HG03064 (cell line): ENCODE measurements at regions not wholly inside any gene's neighbourhood (a gene's known extent, or its start where the extent isn't known, plus 50 kb on each side); places are given as distances from the start of the nearest gene placed in this dataset.

ENCODE experiments used
- ATAC-seq: cut with Tn5 transposase; IDR thresholded peaks from one replicate; pipeline ENCODE4 v1.9.1; 2021; ENCODE audit warnings: low read depth; ENCODE audit not compliant: unreplicated experiment

DNA sequence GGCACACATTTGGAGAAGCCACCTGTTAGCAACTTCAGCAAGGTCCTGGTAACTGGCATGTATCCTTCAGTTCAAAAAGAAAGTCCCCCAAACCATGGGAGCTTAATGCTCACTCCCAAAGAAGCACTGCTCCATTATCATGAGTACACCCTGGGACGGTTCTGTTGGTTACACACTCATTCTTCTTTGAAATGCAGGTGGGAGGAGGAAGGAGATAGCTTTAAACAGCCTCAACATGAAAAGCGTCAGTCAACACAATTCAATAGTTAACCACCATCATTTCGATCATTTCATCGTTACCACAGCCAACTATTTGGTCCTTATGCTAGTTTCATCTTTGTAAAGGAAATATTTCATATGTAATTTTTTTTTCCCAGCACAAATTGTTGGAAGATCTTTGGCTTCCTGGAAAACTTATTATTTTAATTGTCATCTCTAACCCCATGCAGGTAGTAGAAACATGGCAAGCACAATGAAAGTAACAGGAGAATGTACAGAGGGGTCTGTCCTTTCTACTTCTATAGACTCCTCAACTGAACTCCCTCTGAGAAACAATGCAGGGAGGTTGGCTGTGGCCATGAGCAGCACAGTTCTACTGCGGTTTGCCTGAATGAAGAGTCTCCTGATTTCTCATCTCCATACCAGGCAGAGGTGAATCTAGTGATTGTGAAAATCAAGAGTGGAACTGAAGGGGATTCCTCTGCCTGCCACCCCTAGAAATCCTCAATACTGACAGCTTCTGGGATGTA lies 196.4 kb upstream of the FOXN3 start:
- ATAC-seq = no peak

DNA sequence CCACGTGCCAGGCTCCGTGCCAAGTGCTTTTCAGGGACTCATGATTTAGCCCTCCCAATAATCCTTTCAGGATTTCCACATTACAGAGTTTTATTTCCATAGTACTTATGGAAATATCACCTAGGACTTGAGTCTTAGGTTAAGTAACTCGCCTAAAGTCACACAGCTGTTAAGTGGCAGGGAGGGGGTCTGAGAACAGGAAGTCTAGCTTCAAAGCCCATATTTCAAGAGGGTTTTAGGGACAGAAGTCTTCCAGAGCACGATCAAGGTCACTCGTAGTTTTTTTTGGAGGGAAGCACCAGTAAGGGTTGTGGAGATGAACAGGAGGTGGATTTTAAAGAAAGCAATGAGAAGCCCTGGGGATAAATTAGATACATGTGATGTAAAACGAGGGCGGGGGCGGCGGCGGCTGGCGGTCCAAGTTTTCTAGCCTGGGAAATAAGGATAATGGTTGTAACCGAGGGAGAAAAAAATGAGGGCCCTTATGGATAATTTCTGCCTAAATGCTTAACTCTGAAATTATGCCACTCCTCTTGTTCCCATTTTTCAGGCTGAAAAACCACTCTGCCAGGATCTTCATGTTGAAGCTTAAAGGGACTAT lies 192.6 kb upstream of the FOXN3 start:
- no peak for ATAC-seq

GRCh38 chr14:89607453-89607852 lies 190.4 kb upstream of the FOXN3 start:
- no peak for ATAC-seq

DNA sequence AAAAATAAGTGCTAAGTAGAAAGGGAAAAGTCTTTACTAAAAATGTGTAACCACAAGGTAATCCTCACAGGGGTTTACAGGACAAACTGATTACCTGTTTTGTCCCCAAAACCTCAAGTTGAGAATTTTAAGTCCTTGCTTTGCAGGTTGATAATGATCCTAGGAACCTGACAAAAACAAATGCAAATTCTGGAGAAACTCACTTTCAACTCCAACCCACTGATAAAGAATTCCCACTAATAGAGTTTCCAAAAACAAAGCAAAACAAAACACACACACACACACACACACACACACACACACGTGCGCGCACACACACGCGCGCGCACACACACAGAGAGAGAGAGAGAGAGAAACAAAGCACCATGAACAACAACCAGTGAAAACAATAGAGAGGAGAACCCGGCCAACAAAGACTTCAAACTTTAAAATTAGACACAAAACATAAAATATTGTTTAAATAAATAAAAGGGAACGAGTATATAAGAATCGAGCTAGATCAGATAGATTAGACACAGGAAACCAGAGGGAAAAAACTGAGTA lies 187.0 kb upstream of the FOXN3 start:
- ATAC-seq = no peak

DNA sequence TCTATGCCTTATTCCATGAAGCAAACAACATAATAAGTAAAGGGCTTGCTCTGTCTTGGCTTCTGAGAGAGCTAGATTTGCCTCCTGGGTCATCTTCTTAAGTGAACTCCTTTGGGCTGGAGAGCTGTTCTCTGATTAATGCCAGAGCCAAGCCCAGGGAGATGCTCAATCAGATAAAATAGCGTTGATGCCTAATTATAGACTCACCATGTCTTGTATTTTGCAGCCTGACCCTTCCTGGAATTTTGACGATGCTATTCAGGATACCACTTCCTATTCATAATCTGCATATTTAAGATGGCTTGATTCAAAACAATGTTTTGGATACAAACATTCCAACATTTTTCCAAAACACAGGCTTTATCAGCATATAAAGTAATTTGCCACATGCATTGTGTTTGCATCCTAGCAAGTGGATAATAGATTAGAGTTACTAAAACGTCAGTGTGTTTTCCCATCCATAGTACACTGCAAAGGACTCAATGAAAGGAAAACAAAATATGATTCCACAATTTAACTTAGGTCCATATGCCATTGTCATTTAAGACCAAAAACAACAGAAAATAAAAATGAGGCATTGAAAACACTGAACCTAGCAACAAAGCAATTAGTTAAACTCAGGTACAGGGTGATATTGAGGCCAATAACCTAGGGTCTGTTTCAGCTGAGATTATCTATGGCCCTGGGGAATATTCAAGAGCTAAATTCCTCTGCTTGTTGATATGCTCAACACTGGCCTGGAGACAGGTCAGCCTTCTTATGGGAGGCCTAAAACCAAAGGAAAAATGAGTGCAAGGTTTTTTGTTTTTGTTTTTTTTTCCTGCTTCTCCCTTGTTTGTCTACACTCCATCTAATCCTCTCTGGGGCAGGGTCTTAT lies 184.2 kb upstream of the FOXN3 start:
- no peak for ATAC-seq

DNA sequence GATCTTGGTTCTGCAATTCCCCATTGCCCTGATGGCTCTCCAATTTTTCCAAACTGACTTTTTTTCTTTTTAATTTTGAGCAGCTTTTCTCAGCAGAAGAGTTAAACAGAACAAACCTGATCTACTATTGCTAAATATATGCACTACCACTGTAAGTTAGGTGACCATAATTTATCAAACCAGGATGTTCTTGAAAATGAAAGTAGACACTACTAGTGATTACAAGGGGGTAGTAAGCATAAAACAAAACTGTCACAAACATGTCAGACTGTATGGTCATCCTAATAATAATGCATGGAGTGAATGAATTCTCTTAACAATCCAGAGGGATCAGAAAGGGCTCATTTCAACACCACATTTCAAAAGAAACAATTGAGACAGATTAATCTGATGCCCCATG lies 183.0 kb upstream of the FOXN3 start:
- ATAC-seq = no peak

DNA sequence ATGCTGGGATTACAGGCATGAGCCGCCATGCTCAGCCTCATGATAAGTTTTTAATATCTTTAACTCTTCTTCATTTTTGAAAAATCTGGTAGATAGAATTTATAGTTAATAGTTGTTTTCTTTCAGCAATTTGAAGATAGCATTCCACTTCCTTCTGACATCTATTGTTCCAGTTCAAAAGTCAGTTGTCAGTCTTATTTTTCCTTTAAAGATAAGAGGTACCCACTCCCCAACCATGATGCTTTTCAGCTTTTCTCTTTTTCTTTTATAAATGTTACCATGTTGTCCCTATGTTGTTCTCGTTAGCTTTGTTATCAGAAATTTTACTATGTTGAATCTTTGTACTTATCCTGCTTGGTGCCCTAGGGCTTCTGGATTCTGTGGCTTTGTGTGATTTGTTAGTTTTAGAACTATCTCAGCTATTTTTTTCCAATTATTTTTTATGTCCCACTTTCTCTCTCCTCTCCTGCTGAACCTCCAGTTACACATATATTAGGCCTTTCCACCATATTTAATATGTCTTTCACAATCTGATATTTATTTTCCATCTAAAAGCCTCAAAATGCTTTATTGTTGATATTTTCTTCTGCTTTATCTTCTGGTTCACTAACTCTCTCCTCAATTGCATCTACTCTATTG lies 181.6 kb upstream of the FOXN3 start:
- ATAC-seq = no peak

DNA sequence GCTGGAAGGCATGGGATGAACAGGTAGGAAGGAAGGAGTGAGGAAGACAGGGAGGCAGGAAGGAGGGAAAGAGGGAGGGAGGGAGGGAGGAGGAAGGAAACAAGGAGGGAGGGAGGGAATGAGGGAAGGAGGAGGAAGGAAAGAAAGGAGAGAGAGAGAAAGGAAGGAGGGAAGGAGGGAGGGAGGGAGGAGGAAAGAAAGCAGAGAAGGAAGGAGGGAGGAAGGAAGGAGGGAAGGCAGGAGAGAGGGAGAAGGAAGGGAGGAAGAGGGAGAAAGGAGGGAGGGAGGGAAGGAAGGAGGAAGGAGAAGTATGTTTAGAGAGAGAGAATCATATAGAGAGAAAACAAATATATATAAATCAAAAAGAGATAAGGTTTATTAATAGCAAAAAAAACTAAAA lies 175.9 kb upstream of the FOXN3 start:
- ATAC-seq = no peak

GRCh38 chr14:89589400-89590118 lies 172.5 kb upstream of the FOXN3 start:
- ATAC-seq = no peak

DNA sequence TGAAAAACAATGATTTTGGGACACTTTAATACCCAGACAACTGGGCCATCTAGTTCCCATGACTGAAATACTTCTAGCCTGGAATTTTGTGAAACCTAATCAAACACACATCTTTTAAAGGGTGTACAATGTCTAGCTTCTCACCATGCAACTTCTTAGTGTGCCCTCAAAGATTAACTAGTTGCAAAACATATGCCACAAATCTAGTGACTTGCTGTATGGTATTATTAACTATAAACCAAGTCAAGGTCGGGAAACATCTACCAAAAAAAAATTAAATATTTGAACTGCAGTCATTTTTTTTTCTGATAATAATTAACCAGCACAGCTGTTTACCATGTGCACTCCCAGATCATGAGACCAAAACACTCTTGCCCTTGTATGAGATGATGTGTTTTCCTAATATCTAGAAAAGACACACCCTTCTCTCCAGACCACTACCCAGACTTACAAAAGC lies 171.8 kb upstream of the FOXN3 start:
- ATAC-seq = no peak

DNA sequence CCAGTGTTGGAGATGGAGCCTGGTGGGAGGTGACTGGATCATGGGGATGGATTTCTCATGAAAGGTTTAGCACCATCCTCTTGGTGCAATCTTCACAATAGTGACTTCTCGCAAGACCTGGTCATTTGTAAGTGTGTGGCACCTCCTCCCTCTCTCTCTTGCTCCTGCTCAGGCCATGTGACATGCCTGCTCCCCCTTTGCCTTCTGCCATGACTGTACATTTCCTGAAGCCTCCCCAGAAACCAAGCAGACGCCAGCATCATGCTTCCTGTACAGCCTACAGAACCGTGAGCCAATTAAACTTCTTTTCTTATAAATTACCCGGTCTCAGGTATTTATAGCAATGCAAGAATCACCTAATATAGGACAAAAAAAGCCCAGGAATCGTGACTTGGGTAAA lies 171.0 kb upstream of the FOXN3 start:
- ATAC-seq = no peak

DNA sequence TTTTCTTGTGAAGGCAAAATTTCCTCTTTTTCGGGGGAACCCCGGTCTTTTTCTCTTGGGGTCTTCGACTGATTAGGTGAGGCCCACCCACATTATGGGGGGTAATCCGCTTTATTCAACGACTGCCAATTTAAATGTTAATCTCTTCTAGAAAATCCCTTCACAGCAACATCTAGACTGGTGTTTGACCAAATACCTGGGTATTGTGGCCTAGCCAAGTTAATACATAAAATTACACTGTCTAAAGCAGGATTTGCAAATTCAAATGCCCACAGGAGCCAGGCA lies 170.0 kb upstream of the FOXN3 start:
- no peak for ATAC-seq

- ATAC-seq = no peak
Observed at GRCh38 chr14:89586258-89587135, 169.5 kb upstream of the FOXN3 start.

- ATAC-seq = no peak
Observed at GRCh38 chr14:89578156-89578555, 161.1 kb upstream of the FOXN3 start.

DNA sequence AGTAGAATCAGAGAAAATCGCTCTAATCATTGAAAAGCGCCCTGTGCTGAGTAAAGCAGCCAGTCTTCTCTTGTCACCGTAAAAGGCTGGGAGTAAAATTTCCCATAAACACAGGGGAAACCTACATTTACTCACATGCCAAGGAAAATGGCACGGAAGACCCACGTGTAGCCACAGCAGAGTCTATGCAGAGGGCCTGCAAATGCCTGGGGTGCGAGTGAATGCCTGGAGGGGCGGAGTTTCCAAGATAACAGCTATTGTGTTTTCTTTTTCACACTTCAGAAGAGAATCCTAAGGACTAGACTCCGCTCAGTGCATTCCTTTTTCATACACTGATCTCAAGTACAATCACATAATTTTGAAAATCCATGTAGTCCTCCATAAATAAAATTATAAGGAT lies 159.9 kb upstream of the FOXN3 start:
- no peak for ATAC-seq

GRCh38 chr14:89576145-89576927 lies 159.3 kb upstream of the FOXN3 start:
- ATAC-seq = no peak

DNA sequence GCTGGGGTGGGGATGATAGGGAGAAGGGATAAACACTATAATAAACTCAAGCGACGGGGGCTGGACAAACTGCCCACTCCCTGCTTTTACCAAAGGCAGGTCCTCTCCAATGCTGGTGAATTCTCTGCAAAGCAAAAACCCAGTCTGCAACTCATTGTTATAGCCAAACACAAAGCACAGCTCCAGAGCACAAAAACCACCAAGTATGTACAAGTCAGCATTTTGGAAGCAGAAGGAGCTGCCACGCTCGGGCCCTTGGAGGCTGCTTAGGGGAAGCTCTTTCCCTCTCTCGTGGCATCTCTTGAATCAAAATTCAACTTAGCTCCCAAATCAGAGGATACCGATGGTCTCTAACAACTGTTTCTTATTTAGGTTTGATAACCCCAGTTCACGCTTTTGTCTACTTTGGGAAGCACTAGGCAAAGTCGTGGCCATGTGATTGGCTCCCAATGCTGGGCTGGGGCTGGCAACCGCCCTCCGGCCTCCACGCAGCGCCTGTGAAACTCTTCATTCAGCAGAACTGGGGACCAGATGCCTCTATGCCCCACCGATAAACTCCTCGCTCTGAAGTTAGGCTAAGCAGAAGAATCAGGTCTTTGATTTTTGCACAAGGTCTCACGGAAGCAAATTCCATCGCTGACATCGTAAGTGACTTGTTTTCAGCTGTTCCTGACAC lies 158.5 kb upstream of the FOXN3 start:
- ATAC-seq = no peak

DNA sequence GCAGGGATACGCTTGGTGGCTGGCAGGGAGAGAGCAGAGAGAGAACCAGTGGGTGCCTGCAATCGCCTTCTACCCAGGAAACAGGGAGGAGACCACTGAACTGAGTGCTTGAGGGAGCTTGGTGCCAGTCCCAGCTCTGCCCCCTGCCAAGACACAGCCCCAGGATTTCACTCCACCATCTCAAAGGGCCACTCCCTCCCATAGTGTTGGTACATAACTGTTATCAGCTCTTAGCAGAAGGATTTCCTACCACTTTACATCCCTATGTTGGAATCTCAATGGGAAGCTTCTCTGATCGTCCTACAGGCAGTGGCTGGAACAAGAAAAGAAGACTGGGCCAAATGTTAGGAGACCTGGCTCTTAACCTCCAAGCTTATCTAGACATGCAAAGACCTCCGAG lies 157.4 kb upstream of the FOXN3 start:
- no peak for ATAC-seq
